Omental fat pad (tissue), 3 donors: ENCODE measurements at regions not wholly inside any gene's neighbourhood (a gene's known extent, or its start where the extent isn't known, plus 50 kb on each side); places are given as distances from the start of the nearest gene placed in this dataset.

Source experiments
- ATAC-seq: fragments of 150-250 bp; one replicate; pipeline ENCODE4 v1.9.1; 2016; ENCODE audit warnings: mild to moderate bottlenecking, moderate library complexity; ENCODE audit not compliant: low FRiP score
- DNase-seq: peaks from one replicate; pipeline ENCODE4 v3.0.0-alpha.2; 2019; ENCODE audit warnings: low spot score
- TF ChIP-seq, protein P1 (sequence below), 3 donors: fragments of 450-650 bp; IDR thresholded peaks; one replicate each; pipeline ENCODE4 v1.5.1; 2016 to 2017; ENCODE audit warnings: antibody characterized with exemption in 3 of 3, mild to moderate bottlenecking in 3 of 3, moderate library complexity in 2 of 3

DNA sequence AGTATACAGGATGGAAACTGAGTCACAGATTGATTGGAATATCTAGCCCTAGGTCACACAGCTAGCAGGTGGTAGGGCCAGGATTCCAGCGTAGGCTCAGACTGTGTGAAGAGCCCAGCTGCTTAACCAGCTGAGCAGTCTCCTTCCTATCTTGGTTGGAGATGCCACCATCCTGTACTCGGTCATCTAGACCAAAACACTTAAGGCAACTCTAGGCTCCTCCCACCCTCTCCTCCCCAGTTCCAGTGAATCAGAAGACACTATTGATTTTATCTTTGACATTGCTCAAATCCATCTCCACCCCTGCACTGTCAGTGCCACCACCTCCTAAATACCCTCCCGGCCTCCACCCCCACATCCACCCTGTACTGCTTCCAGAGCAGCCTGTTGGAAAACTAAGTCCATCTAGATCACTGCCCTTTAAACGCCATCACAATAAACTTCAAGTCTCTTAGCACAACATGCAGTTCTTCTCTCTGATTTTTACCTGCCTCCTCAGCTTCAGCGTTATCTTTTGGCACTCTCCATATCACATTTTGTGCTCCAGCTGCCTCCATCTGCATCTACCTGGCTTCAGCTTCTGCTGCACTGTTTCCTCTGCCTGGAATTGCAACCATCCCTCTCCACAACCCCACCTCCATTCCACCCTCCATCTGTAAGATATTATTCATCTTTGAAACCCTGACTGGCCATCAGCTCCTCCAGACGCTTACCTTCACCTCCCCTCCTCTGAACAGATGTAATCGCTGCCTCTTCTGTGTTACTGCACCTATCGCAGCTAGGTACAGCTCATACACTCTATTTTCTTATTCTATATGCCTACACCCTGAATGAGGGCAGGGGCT, 86.8 kb upstream of the ACP3 start:
- DNase-seq (no peak), ATAC-seq (no peak)
- TF ChIP-seq, protein P1, sequence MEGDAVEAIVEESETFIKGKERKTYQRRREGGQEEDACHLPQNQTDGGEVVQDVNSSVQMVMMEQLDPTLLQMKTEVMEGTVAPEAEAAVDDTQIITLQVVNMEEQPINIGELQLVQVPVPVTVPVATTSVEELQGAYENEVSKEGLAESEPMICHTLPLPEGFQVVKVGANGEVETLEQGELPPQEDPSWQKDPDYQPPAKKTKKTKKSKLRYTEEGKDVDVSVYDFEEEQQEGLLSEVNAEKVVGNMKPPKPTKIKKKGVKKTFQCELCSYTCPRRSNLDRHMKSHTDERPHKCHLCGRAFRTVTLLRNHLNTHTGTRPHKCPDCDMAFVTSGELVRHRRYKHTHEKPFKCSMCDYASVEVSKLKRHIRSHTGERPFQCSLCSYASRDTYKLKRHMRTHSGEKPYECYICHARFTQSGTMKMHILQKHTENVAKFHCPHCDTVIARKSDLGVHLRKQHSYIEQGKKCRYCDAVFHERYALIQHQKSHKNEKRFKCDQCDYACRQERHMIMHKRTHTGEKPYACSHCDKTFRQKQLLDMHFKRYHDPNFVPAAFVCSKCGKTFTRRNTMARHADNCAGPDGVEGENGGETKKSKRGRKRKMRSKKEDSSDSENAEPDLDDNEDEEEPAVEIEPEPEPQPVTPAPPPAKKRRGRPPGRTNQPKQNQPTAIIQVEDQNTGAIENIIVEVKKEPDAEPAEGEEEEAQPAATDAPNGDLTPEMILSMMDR (IDR thresholded peaks at IDR 0.05): no peak

DNA sequence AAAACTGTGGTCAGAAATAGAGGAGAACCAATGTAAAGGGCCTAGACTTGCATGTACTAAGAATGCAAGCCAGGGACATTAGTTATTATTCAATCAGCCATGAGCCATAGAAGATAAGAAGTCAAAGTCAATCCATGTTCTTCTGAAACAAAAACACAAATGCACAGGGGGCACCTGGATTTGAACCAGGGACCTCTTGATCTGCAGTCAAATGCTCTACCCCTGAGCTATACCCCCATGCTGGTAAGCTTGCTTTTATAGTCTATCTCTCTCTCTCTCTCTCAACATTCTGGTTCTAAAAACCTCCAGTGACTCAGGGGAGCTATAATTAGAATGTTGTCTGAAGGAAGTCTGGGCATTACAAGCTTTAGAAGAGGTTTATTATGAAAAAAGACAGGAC, 85.6 kb upstream of the ACP3 start:
- DNase-seq: no peak
- TF ChIP-seq, protein P1 (IDR thresholded peaks at IDR 0.05): no peak
- ATAC-seq: no peak

DNA sequence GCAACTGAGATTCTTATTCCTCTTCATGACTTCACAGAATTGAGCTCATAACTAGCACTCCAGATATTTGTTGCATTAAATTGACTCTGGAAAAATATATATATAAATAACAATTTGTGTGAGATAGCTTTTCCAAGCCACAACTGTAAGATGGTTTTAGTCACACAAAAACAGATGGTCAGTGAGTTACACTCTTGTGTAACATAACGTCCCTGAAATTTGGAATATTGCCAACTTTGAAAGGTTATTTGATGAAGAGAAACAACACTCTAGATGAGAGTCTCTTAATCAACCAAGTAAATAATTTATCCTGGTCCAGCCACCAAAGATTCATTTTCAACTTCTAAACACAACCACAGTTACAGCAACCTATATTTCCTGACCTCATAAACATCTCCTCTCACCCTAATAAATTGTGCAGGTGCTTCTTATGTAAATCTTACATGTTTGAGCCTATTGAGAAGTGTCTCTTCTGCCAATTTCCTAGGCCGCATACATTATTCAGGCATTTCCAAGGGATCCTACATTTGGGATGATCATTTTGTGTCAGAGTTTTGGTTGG, 84.9 kb upstream of the ACP3 start:
- DNase-seq (no peak), ATAC-seq (no peak)
- TF ChIP-seq, protein P1 (IDR thresholded peaks at IDR 0.05): no peak

DNA sequence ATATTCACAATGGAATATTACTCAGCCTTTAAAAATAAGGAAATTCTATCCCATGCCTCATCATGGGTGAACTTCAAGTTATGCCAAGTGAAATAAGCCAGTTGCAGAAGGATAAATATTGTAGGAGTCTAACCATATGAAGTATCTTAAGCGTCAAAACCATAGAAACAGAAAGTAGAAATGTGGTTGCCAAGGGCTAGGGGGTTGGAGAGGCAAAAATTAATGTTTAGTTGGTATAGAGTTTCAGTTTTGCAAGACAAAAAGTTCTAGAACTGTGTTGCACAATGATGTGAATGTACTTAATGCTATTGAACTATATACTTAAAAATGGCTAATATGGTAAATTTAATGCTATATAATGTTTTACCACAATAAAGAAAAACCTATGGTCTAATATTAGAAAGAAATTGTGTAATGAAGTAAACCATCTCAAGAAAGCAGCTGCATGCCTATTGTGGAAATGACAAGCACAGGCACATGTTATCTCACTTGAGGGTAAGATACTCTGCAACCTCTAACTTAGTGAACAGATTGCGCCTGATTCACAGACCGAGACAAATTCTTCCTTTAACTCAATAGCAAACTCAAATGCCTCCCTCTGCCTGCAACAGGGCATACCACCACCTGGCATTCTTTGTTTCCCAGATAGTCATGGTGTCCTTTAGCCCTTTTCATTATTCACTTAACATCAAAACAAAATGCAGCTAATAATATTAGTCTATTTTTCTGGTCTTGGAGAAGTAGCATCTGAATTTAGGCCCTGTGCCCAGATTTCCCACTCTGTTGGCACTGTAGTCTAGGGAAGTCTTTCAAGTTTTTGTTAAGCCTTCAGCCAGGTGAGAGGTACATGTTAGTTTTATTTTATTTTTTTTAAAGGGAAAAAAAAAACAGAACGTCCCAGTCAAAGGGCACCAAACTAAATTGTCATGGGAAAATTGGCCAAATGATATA, 80.2 kb upstream of the ACP3 start:
- DNase-seq (no peak), ATAC-seq (no peak)
- TF ChIP-seq, protein P1 (IDR thresholded peaks at IDR 0.05): no peak

DNA sequence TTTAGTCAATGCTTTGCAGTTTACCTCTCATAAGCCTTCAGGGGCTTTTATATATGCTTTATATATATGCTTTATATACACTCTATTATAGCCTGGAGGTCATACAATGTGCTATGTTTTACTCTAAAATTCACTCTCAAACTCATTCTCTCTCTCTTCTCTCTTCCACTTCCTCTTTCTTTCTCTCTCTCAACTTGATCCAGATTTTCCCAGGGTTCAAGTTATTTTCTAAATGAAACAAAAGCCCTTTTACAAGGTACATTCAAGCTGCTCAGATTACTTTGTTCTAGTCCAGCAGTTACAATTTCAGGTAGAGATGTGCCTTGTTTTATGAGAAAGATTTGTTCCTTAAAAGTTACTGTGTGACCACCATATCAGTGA, 79.6 kb upstream of the ACP3 start:
- TF ChIP-seq, protein P1 (IDR thresholded peaks at IDR 0.05): no peak
- ATAC-seq (no peak), DNase-seq (no peak)

DNA sequence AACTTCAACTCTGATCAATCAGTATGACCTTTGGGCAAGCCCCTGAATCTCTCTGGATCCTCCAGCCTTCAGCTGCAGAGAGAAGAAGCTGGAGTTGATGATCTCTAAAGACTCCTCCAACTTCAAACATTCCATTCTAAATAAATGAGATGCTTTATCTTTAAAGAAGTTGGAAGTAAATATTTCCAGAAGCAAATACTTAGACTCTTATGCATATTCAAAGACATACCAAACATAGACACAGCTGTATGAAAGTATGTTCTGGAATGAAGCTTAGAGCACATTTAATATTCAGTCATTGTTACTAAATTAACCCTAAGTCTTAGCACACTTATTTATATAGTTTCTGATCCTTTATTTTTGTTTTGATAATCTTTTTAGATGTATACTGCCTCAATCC, 77.6 kb upstream of the ACP3 start:
- no peak for DNase-seq
- TF ChIP-seq, protein P1 (IDR thresholded peaks at IDR 0.05): no peak
- ATAC-seq: no peak
